HEK293T (cell line): ENCODE measurements at regions not wholly inside any gene's neighbourhood (a gene's known extent, or its start where the extent isn't known, plus 50 kb on each side); places are given as distances from the start of the nearest gene placed in this dataset.

ENCODE experiments used
- CTCF ChIA-PET: fragments of 350-600 bp; formaldehyde crosslinking; extraction: SDS; loops from one replicate; lab custom pipeline; 2021; ENCODE audit warnings: antibody characterized with exemption, inconsistent platforms; lab: Yijun Ruan, JAX
- POLR2A ChIA-PET: fragments of 350-600 bp; formaldehyde crosslinking; extraction: SDS; loops from one replicate; lab custom pipeline; 2020; ENCODE audit warnings: antibody characterized with exemption, inconsistent platforms; lab: Yijun Ruan, JAX
- DNase-seq: peaks from one replicate; pipeline ENCODE4 v3.0.0; 2012; ENCODE audit warnings: mixed read lengths; ENCODE audit errors: extremely low spot score
- ARNT ChIP-seq: fragments of 450-650 bp; IDR thresholded peaks from 2 replicates; pipeline ENCODE4 v1.6.1; 2017; ENCODE audit warnings: mild to moderate bottlenecking
- BHLHE40 ChIP-seq: fragments of 450-650 bp; IDR thresholded peaks from 2 replicates; pipeline ENCODE4 v1.6.1; 2016; ENCODE audit warnings: mild to moderate bottlenecking, moderate library complexity, borderline replicate concordance
- CTBP1 ChIP-seq: fragments of 450-650 bp; IDR thresholded peaks from 2 replicates; pipeline ENCODE4 v1.6.1; 2016; ENCODE audit warnings: borderline replicate concordance
- ELF4 ChIP-seq: fragments of 450-650 bp; IDR thresholded peaks from 2 replicates; pipeline ENCODE4 v1.6.1; 2017; ENCODE audit warnings: antibody characterized with exemption
- FOXA1 ChIP-seq: fragments of 450-650 bp; IDR thresholded peaks from 2 replicates; pipeline ENCODE4 v1.6.1; 2016; ENCODE audit warnings: mild to moderate bottlenecking
- FOXK2 ChIP-seq: fragments of 450-650 bp; IDR thresholded peaks from 2 replicates; pipeline ENCODE4 v1.6.1; 2016; ENCODE audit warnings: mild to moderate bottlenecking
- FOXM1 ChIP-seq: fragments of 450-650 bp; IDR thresholded peaks from 2 replicates; pipeline ENCODE4 v1.6.1; 2017; ENCODE audit warnings: mild to moderate bottlenecking, borderline replicate concordance
- HDGF ChIP-seq: fragments of 450-650 bp; IDR thresholded peaks from 2 replicates; pipeline ENCODE4 v1.6.1; 2017; ENCODE audit warnings: antibody characterized with exemption, borderline replicate concordance
- L3MBTL2 ChIP-seq: fragments of 450-650 bp; conservative IDR thresholded peaks from 2 replicates; pipeline ENCODE4 v1.6.1; 2016; ENCODE audit warnings: mild to moderate bottlenecking
- LEF1 ChIP-seq: fragments of 450-650 bp; IDR thresholded peaks from 2 replicates; pipeline ENCODE4 v1.6.1; 2017; ENCODE audit warnings: mild to moderate bottlenecking, borderline replicate concordance
- NFRKB ChIP-seq: fragments of 450-650 bp; IDR thresholded peaks from 2 replicates; pipeline ENCODE4 v1.6.1; 2016; ENCODE audit warnings: mild to moderate bottlenecking, moderate library complexity
- SP1 ChIP-seq: fragments of 450-650 bp; IDR thresholded peaks from 2 replicates; pipeline ENCODE4 v1.6.1; 2017
- SUZ12 ChIP-seq: fragments of 450-650 bp; IDR thresholded peaks from 2 replicates; pipeline ENCODE4 v1.6.1; 2016; ENCODE audit warnings: mild to moderate bottlenecking
- TARDBP ChIP-seq: fragments of 450-650 bp; IDR thresholded peaks from 2 replicates; pipeline ENCODE4 v1.6.1; 2016
- ZNF384 ChIP-seq: fragments of 450-650 bp; IDR thresholded peaks from 2 replicates; pipeline ENCODE4 v1.6.1; 2016
- TF ChIP-seq, protein P1 (sequence below): fragments of 450-650 bp; IDR thresholded peaks from 2 replicates; pipeline ENCODE4 v1.6.1; 2016

DNA sequence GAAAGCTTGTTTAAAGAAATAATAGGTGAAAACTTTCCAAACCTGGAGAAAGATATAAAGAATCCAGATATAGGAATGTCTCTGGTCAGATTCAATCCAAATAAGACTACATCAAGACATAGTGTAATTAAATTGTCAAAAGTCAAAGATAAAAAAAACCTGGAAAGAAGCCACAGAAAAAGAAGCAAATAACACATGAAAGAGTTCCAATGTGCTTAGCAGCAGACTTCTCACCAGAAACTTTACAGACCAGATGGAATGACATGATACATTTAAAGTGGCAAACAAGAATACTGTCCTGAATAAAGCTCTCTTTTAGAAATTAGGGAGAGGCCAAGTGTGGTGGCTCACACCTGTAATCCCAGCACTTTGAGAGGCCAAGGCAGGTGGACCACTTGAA is 1039.9 kb downstream of the KCNT2 start:
- ChIA-PET POLR2A (no interaction called here), CTCF (no interaction called here)
- TF ChIP-seq BHLHE40 (no peak), HDGF (no peak), FOXM1 (no peak), NFRKB (no peak), SUZ12 (no peak), FOXK2 (no peak), ARNT (no peak), L3MBTL2 (no peak), ZNF384 (no peak), TARDBP (no peak), ELF4 (no peak), SP1 (no peak), CTBP1 (no peak), LEF1 (no peak), FOXA1 (no peak)
- TF ChIP-seq, protein P1, sequence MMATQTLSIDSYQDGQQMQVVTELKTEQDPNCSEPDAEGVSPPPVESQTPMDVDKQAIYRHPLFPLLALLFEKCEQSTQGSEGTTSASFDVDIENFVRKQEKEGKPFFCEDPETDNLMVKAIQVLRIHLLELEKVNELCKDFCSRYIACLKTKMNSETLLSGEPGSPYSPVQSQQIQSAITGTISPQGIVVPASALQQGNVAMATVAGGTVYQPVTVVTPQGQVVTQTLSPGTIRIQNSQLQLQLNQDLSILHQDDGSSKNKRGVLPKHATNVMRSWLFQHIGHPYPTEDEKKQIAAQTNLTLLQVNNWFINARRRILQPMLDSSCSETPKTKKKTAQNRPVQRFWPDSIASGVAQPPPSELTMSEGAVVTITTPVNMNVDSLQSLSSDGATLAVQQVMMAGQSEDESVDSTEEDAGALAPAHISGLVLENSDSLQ: no peak
- DNase-seq: no peak

DNA sequence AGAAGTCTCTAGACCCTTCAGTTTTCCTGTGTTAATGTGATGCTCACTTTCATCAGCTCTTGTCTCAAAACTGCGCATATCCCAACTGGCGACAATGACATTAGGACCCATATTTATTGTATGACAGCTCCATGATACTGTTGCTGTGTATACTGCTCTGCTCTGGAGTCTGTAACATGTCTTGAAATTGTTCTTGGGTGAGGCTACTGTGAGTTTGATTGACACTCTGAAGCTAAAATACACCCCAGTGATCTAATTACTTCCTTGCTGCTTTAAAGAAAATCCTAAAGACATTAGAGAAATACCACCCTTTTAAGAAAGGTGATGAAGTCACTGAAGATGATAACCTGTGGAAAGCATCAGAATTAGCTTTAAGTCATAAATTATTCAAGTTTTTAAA is 1046.2 kb downstream of the KCNT2 start:
- TF ChIP-seq, protein P1: peak; percentile 74
- no peak for TF ChIP-seq FOXM1
- ChIA-PET CTCF (no interaction called here), POLR2A (no interaction called here)
- no peak for DNase-seq

DNA sequence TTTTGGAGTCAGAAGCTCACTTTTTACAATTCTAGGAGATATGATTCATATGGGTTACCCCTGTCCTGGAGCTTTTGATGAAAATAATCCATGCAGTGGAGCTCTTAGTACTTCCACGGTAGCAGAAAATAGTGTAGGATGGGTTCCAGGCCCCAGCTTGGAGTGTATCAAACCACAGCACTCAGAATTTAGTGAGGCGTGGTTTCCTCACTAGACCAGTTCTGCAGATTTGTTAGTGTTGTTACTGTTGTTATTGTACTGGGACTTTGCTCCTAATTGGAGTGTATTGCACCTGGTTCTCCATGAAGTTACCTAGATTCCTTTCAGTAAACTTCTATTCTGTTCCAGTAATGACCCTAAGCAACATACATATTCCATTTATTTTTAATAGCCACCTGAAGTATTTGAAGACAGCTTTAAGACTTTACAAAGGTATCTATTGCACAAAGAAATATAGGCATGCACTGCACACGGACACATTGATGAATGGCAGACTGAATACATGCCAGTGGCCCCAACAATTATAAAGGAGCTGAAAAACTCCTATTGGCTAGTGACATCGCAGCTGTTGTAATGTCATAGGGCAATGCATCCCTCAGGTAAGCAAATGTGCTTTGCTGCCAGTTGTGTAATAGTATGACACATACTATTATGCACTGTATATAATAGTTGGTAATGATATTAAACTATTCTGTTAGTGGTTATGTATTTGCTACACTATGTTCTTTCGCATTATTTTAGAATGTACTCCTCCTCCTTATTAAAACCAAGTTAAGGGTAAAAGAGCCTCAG is 1058.0 kb downstream of the KCNT2 start:
- POLR2A ChIA-PET: no interaction called here
- no peak for DNase-seq
- CTCF ChIA-PET: no interaction called here
- no peak for TF ChIP-seq CTBP1
- no peak for TF ChIP-seq L3MBTL2
- no peak for TF ChIP-seq SP1
- TF ChIP-seq TARDBP: no peak
- no peak for TF ChIP-seq HDGF
- no peak for TF ChIP-seq FOXA1
- TF ChIP-seq BHLHE40: no peak
- TF ChIP-seq ZNF384: no peak
- no peak for TF ChIP-seq ARNT
- no peak for TF ChIP-seq LEF1
- TF ChIP-seq, protein P1: no peak
- no peak for TF ChIP-seq FOXK2
- TF ChIP-seq SUZ12: no peak
- TF ChIP-seq NFRKB: no peak
- no peak for TF ChIP-seq ELF4
- TF ChIP-seq FOXM1: no peak

DNA sequence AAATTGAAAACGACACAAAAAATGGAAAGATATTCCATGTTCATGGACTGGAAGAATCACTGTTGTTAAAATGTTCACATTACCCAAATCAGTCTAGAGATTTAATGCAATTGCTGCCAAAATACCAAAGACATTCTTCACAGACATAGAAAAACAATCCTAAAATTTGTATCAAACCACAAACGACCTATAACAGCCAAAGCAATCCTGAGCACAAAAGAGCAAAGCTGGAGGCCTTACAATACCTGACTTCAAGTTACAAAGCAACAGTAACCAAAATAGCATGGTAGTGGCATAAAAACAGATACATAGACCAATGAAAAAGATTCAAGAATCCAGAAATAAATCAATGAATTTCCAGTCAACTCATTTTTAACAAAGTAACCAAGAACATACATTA is 1077.3 kb downstream of the KCNT2 start:
- TF ChIP-seq, protein P1: no peak
- TF ChIP-seq ARNT: no peak
- TF ChIP-seq HDGF: no peak
- TF ChIP-seq SP1: no peak
- TF ChIP-seq ZNF384: no peak
- TF ChIP-seq NFRKB: no peak
- TF ChIP-seq BHLHE40: no peak
- TF ChIP-seq L3MBTL2: no peak
- TF ChIP-seq LEF1: no peak
- TF ChIP-seq FOXA1: no peak
- no peak for TF ChIP-seq FOXK2
- TF ChIP-seq SUZ12: no peak
- TF ChIP-seq FOXM1: no peak
- no peak for TF ChIP-seq CTBP1
- TF ChIP-seq TARDBP: no peak
- TF ChIP-seq ELF4: no peak
- DNase-seq: no peak
- CTCF ChIA-PET: no interaction called here
- POLR2A ChIA-PET: no interaction called here

DNA sequence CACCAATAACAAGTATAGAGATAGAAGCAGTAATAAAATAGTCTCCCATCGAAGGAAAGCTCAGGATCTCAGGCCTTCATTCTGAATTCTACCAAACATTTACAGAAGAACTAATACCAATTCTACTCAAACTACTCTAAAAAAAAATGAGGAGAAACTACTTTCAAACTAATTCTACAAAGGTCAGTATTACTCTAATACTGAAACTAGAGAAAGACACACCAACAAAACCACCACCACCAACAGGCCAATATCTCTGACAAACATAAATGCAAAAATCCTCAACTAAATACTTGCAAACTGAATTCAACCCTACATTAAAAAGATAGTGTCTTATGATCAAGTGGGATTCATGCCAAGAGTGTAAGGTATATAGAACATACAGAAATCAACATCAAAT is 1078.4 kb downstream of the KCNT2 start:
- ChIA-PET POLR2A (no interaction called here), CTCF (no interaction called here)
- TF ChIP-seq CTBP1: no peak
- TF ChIP-seq FOXA1: no peak
- no peak for TF ChIP-seq SUZ12
- no peak for TF ChIP-seq BHLHE40
- no peak for TF ChIP-seq ELF4
- no peak for TF ChIP-seq NFRKB
- no peak for TF ChIP-seq TARDBP
- no peak for TF ChIP-seq L3MBTL2
- TF ChIP-seq SP1: no peak
- DNase-seq: no peak
